ENCODE measurements at regions not wholly inside any gene's neighbourhood (a gene's known extent, or its start where the extent isn't known, plus 50 kb on each side); places are given as distances from the start of the nearest gene placed in this dataset.

GRCh38 chr17:77899498-77899897 lies 59.0 kb upstream of the TNRC6C start (continued):
- no peak for TF ChIP-seq ZBTB33 (IDR thresholded peaks at IDR 0.05)
- no peak for TF ChIP-seq RAD21 (IDR thresholded peaks at IDR 0.05)

DNA sequence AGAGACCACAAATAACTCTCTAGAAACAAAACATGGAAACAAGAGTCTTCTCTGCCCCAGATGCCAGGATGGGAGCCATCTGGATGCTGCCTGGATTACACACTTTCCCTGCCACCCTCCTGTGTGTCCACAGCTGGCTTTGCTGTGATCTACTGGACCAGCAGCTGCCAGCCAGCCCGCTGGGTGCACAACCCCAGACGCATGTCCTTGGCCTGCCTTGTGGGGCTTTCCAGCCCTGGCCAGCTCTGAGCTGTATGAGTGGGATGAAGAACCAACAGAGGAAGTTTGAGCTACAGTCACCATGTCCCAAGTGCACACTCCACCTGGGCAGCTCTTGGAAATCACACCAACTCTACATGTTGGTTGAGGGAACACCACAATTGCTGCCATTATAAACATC lies 57.0 kb upstream of the TNRC6C start:
- H3K9ac ChIP-seq (ENCODE audit: low read depth in 1 of 2, low read length in 2 of 2): no peak overlapping the region
- WGBS: 85% methylated on average over 2 of the region's 2 CpGs
- H3K27ac ChIP-seq (ENCODE audit: low read depth in 1 of 2, low read length in 2 of 2): no peak overlapping the region
- no peak for DNase-seq (ENCODE audit: low spot score)
- no peaks in the 10 kb centered on the region for H3K36me3 ChIP-seq (ENCODE audit: control insufficient read depth in 4 of 4, insufficient read depth in 3 of 4, low read depth in 1 of 4, low read length in 3 of 4)
- peaks cover 0 to 3% (median under 1%) of the 10 kb centered on the region in 4 donors for H3K27me3 ChIP-seq (ENCODE audit: control insufficient read depth in 4 of 4, insufficient read depth in 4 of 4, low read length in 3 of 4)
- no peak overlapping the region for H3K4me3 ChIP-seq (ENCODE audit: low read depth in 1 of 3, low read length in 3 of 3)
- TF ChIP-seq YY1 (IDR thresholded peaks at IDR 0.05): no peak
- no peak for TF ChIP-seq FOXA2 (IDR thresholded peaks at IDR 0.05)
- TF ChIP-seq REST (IDR thresholded peaks at IDR 0.05): no peak
- TF ChIP-seq JUND (IDR thresholded peaks at IDR 0.05): no peak
- no peaks in the 10 kb centered on the region for H3K4me1 ChIP-seq (ENCODE audit: control insufficient read depth in 4 of 4, insufficient read depth in 4 of 4, low read length in 3 of 4)
- H3K9me3 ChIP-seq (ENCODE audit: control insufficient read depth in 4 of 4, low read length in 3 of 4): no peaks in the 10 kb centered on the region

DNA sequence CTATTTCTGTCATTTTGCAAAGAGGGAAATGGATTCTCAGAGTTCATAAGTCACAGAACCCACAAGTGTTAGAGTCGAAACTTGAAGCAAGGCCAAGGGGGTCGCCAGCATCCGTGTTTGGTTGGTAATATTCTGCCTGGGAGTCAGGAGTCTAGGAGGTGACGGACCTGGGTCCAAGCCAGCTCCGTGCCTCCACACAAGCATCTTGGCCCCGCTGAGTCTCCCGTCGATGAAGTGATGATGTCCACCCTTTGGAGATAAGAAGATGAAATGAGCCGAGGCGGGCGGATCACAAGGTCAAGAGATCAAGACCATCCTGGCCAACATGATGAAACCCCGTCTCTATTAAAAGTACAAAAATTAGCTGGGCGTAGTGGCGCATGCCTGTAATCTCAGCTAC lies 53.2 kb upstream of the TNRC6C start:
- no peaks in the 10 kb centered on the region for H3K36me3 ChIP-seq (ENCODE audit: control insufficient read depth in 4 of 4, insufficient read depth in 3 of 4, low read depth in 1 of 4, low read length in 3 of 4)
- H3K4me3 ChIP-seq (ENCODE audit: low read depth in 1 of 3, low read length in 3 of 3): no peak overlapping the region
- no peak for TF ChIP-seq JUND (IDR thresholded peaks at IDR 0.05)
- no peak for TF ChIP-seq FOXA2 (IDR thresholded peaks at IDR 0.05)
- TF ChIP-seq RAD21 (IDR thresholded peaks at IDR 0.05): no peak
- no peak for TF ChIP-seq NR2F2 (IDR thresholded peaks at IDR 0.05)
- TF ChIP-seq SP1 (IDR thresholded peaks at IDR 0.05): no peak
- TF ChIP-seq CTCF (IDR thresholded peaks at IDR 0.05; ENCODE audit: low read depth, low read length, missing input control): no peak
- no peak for TF ChIP-seq ATF3 (IDR thresholded peaks at IDR 0.05)
- TF ChIP-seq ZBTB33 (IDR thresholded peaks at IDR 0.05): no peak
- TF ChIP-seq GABPA (IDR thresholded peaks at IDR 0.05 in 1 of 2, conservative IDR thresholded peaks at IDR 0.05 in 1 of 2): no peak
- WGBS: 65% methylated on average over 12 of the region's 14 CpGs
- peaks cover 0 to 3% (median 1%) of the 10 kb centered on the region in 4 donors for H3K27me3 ChIP-seq (ENCODE audit: control insufficient read depth in 4 of 4, insufficient read depth in 4 of 4, low read length in 3 of 4)
- H3K9me3 ChIP-seq (ENCODE audit: control insufficient read depth in 4 of 4, low read length in 3 of 4): no peaks in the 10 kb centered on the region
- H3K9ac ChIP-seq (ENCODE audit: low read depth in 1 of 2, low read length in 2 of 2): no peak overlapping the region
- H3K27ac ChIP-seq (ENCODE audit: low read depth in 1 of 2, low read length in 2 of 2): no peak overlapping the region
- no peak for DNase-seq (ENCODE audit: low spot score)
- H3K4me1 ChIP-seq (ENCODE audit: control insufficient read depth in 4 of 4, insufficient read depth in 4 of 4, low read length in 3 of 4): no peaks in the 10 kb centered on the region

All from liver (tissue), 8 donors.